GM12864 (cell line): ENCODE measurements at regions not wholly inside any gene's neighbourhood (a gene's known extent, or its start where the extent isn't known, plus 50 kb on each side); places are given as distances from the start of the nearest gene placed in this dataset.

ENCODE experiments used
- DNase-seq: peaks from one replicate; pipeline ENCODE4 v3.0.0-alpha.2; 2011; ENCODE audit warnings: low read depth
- H3K4me3 ChIP-seq: 2 replicates; pipeline ENCODE4 v1.5.1; 2011; ENCODE audit warnings: mild to moderate bottlenecking, low read depth, low read length, control low read depth
- CTCF ChIP-seq: IDR thresholded peaks from 2 replicates; pipeline ENCODE4 v1.5.1; 2011; ENCODE audit warnings: low read depth, mild to moderate bottlenecking, moderate library complexity, low read length, control low read depth, inconsistent platforms; ENCODE audit errors: missing control alignments

GRCh38 chr20:61186771-61187472, 65.1 kb upstream of the CDH4 start:
- no peak for TF ChIP-seq CTCF

GRCh38 chr20:61189534-61189933, 62.5 kb upstream of the CDH4 start:
- no peak overlapping the region for H3K4me3 ChIP-seq
- no peak for DNase-seq
- TF ChIP-seq CTCF: no peak

More at GRCh38 chr20:61186771-61187472, 65.1 kb upstream of the CDH4 start:
- no peak overlapping the region for H3K4me3 ChIP-seq
- no peak for DNase-seq

- no peak for DNase-seq
- TF ChIP-seq CTCF: no peak
Measured at GRCh38 chr20:61191096-61191495, 61.0 kb upstream of the CDH4 start.

GRCh38 chr20:61192337-61192950, 59.6 kb upstream of the CDH4 start:
- no peak for DNase-seq
- H3K4me3 ChIP-seq: no peak overlapping the region
- TF ChIP-seq CTCF: no peak

More at GRCh38 chr20:61191096-61191495, 61.0 kb upstream of the CDH4 start:
- H3K4me3 ChIP-seq: no peak overlapping the region

- no peak for DNase-seq
- TF ChIP-seq CTCF: no peak
- H3K4me3 ChIP-seq: no peak overlapping the region
Measured at GRCh38 chr20:61193164-61193563, 58.9 kb upstream of the CDH4 start.
